Activated CD4-positive, alpha-beta T cell treated with anti-CD3 and anti-CD28 coated beads for 1 hour (primary cell): ENCODE measurements at regions not wholly inside any gene's neighbourhood (a gene's known extent, or its start where the extent isn't known, plus 50 kb on each side); places are given as distances from the start of the nearest gene placed in this dataset.

Experiments
- DNase-seq: peaks from one replicate; pipeline ENCODE4 v3.0.0-alpha.2; 2020

DNA sequence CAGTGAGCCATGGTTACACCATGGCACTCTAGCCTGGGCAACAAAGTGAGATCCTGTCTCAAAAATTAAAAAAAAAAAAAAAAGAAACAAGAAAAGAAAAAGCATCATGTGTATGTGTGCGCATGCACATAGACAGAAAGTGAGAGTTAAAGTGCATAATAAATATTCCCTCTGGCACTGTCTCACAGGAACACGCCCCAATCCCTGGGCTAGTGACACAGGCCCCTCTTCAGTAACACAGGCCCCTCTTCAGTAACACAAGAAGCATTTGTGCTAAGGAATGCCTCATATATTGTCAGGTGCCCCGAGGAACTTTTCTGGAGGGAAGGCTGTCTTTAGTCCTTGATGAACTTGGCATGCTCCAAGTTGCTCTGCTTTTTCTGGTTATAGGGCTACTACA is 57.5 kb downstream of the RPL27A start:
- DNase-seq: no peak

DNA sequence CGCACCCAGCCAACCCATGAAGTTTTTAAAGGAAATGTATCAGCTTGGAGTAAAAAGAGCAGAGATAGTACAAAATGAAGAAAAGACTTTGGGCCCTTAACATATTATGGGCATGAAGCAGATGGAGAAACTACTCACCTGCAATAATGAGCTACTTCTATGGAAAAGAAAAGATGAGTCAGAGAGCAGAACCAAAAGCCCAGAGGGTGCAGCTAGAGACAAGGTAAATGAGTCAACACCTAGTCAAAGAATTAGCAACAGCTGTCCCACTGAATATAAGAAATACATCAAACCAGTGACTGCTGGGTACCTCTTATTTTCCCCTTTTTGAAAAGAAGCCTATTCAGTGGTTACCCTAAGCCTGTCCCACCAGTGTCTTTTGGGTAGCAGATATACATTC is 61.8 kb downstream of the RPL27A start:
- DNase-seq: no peak

DNA sequence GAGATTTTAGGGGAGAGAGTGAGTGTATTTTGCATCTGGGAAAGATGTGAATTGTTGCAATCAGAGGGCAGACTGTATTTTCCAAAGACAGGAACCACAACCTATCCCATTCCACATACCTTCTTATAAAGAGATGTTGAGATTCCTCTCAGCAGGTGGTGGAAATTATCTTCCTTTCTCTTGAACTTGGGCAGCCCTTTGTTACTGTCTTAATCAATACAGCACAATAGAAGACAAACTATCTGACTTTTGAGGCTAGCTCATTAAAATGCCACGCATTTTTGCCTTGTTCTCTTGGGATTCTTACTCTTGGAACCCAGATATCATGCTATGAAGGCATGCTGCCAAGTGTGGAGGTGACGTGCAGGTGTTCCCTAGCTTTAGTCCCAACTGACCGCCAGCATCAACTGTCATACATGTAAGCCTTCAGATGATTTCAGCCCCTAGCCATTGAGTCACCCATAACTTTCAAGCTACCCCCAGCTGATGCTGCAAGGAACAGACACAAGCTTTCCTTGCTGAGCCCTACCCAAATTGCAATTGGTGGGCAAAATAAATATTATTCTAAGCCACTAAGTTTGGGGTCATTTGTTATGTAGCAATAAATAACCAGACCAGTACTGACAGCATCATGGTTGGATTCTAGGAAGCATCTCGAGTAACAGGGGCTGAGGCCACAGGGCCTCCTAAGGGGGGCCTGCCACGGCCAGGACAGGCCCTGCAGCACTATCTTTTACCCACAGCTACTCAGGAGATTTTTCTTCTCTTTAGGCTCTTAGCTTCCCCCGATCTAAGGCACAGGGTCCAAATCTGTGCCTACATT is 63.0 kb downstream of the RPL27A start:
- no peak for DNase-seq

DNA sequence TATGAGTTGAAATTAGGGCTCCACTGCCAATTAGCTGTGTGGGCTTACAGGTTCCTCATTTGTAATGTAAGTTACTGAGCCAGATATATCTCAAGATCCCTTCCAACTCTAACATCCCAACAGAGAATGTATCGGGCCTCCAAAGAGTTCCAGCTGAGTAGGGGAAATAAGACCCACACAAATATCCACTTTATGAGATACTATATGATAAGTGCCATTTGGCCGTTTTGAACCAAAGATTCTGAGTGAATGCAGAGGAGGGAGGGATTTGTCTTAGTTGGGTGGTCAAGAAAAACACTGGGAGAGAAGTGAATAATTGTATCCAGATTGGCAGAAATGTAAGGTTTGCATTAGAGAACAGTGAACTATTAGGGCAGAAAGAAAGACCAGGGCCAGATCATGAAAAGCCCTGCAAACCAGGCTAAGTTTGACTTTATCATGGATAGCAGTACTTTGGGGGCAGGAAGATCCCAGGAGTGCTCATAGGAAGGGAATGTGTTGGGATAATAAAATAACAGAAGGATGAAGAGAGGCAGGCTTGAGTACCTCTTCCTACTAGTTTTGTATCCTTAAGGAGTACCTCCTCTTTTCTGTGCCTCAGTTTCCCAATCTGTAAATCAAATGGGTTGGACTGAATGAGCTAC is 63.9 kb downstream of the RPL27A start:
- no peak for DNase-seq

DNA sequence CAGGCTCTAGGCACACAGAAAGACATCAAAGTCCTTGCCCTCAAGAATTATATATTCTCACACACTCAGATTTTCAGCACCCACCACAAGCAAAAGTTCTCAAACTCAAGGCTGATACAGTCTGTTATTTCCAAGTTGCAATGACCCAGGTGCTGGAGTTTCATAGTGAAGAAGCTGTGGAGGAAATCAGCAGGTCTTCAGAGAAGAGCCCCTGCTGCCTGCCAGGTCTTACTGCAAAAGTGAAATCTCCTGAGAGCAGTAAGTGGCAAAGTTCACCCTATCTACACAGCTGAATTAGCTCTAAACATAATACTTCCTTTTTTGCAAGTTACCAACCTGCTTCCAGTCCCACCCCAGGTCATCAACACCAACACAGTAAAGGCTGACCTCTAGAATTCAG is 64.6 kb downstream of the RPL27A start:
- DNase-seq: no peak

DNA sequence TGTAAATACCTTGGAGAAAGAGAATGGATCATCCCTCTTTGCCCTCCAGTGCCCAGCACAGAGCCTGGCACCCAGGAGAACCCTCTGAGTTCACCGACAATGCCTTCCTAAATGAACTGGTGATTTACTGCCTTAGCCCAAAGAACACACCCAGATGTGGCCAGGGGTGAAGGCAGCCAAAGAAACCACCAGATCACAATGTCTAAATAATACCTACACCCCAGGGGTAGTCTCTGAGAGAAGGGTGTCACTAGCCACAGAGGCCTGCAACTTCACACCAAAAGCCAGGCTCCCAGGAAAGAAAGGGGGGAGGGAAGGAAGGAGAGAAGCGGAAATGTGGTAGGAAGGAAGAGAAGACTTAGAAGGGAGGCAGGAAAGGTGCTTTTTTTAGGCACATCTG is 65.7 kb downstream of the RPL27A start:
- DNase-seq: no peak

DNA sequence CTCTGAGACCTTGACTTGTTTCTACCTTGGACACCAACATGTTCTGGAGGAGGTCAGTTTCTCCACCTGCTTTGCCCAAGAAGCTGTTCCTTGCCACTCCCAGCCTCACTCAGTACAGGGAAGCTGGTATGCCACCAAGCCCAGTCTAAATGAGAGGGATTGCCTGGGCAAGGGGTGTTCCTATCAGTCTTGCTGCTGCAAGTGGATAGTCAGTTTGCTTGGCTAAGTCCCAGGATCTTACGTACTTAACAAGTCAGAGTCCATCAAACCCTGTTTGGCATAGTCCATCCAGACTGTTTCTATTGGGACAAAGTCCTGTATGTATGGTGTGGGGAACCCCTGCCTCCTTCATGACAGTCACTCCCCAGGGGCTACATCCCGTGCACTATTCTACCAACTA is 66.6 kb downstream of the RPL27A start:
- DNase-seq: no peak

DNA sequence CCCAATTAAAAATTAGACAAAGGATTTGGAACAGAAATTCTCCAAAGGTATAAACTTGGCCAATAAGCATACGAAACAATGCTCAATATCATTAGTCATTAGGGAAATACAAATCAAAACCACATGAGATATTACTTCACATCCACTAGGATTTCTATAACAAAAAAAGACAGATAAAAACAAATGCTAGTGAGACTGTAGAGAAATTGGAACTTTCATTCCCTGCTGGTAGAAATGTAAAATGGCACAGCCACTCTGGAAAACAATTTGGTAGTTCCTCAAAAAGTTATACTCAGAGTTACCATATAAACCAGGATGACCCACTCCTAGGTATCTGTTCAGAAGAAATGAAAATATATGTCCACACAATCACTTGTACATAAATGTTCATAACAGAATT is 71.6 kb downstream of the RPL27A start:
- DNase-seq: no peak

DNA sequence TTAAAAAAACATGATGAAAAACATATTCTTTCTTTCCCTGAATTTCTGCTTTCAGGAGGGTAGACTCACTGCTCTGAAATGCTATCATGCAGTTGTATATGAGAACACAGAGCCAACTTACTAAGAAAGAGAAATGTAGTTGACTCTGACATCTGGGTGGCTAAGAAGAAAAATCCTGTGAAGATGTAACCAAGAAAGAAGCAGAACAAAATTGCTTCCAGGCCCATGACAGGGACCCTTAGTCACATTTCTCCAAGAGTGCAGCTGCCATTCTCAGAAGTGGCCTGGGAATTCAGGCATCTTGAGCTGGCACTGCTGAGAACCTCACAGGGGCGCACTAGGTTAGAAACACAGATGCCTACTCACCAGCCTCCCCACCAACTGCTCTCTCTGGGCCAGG is 73.6 kb downstream of the RPL27A start:
- no peak for DNase-seq

DNA sequence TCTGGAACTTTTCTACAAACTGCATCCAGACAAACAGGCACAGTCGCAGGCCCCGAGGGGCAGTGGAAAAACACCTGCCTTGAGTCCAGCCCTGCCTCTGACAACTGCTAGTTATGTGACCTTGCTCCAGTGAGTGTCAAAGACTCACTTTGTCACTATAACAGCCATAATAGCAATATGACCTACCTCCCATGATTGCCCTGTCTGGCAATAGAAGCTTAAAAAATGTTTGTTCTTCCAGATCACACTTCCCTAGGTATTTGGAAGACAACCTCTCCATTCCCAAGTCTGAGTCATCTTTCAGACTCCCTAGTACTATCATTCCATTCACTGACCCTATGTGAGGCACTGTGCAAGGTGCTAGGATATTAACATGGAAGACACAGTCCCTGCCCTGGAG is 74.5 kb downstream of the RPL27A start:
- no peak for DNase-seq

DNA sequence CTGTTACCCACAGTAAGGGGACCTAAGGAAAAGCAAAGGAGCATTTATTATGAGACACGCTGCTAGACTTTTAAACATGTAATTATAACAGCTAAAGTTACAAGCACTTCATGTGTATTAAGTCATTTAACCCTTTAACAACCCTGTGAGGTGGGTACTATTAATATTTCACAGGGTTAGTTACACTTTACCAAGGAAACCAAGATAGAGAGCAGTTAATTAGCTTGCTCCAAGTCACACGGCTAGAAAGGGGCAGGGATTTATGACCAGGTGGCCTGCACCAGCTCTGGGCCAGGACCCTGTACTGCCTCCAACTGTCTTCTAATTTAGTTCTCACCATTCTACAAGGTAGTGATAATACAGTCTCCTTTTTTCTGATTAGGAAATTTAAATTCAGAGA is 74.9 kb downstream of the RPL27A start:
- no peak for DNase-seq

DNA sequence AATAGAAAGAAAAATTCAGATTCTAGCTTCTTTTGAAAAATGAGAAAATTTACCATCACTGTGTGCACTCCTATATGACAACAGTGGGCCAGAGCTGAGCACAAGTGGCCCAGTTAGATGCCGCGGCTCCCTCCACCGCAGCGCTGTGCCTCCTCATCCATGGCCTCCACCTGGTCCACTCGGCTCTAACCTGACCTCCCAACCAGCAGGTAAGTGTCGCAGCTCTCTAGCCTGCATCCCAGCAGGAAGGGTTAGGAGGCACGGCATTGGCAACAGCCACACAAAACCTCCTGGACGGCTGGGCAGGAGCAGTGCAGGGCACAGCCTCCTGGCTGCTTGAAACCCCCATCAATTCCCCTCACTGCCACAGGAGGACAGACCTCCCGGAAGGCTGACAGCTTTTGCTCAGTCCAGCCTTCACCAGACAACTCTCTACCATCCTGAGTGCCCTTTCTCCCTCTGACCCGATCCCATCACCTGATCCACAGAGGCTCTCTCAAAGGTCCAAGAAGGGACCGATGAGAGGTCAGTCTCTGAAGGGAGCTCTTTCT is 76.1 kb downstream of the RPL27A start:
- DNase-seq: no peak

DNA sequence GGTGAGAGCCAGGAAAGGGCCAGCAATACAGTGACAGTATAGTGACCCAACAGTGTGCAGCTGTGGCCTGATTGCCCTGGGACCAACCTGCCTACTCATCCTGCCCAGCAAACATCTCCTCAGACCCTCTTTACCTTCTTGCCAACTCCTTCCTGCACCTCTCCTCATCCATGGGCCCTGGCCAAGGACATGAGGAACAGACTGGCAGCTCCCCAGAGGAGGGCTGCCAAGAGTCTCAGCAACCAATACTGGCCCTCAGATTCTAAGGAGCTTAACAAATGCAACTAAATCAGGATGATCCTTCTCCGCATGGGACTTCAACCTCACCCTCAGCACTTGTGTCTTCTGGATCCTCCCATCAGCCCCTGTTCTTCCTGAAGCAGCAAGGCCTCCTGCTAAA is 77.0 kb downstream of the RPL27A start:
- DNase-seq: no peak

DNA sequence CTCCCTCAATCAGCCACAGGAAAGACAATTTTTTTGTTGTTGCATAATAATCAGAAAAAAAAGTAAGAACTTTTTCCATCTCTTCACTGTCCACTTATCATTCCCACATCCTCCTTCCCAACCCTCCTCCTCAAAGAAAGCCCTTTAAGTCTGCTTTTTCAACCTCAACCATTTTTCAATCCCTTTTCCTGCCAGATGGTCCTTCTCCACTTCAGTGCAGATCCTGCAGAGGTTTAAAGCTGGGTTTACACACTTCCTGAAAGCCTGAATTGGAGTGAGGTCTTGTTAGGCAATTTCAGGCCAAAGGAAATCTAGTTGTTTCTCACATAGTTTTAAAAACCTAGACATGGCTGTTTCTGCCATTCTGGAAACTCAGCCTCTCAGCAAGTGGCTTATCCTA is 78.3 kb downstream of the RPL27A start:
- no peak for DNase-seq

DNA sequence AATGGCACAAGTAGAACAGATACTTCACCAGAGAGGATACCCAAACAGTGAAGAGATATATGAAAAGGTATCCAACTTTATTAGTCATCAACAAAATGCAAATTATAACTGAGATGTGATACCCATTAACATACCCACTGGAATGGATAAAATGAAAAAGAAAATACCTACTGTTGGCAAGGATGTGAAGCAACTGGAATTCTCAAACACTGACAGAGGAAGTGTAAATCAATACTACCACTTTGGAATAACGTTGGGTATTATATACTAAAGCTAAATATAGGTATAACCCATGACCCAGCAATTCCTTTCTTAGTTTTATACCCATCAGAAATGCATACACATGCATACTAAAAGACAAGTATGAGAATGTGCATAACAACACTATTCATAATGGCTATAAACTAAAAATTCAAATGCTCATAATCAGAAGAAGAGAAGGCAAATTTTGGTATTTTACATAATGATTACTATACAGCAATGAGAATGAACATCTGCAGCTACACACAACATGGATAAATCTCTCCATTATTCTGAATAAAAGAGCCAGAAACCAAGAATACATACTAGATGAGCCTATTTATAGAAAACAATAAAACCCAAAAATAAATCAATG is 80.6 kb downstream of the RPL27A start:
- no peak for DNase-seq

DNA sequence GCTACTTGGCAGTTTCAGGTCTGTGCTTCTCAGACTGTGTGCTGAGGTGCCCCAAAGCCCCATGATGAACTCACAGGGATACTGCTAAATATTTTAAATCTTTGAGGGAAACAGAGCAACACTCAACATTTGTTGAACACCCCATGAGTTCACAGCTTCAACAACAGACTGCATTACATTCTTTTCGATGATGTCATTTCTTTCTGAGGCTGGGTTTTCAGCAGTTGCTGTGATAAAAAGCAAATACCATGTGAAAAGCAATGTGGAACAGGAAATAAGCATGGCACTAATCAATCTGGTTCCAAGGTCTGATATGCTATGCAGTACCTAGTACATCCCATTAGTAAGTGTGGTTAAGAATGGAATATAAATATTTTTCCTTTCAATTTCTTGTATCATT is 82.7 kb downstream of the RPL27A start:
- DNase-seq: no peak

DNA sequence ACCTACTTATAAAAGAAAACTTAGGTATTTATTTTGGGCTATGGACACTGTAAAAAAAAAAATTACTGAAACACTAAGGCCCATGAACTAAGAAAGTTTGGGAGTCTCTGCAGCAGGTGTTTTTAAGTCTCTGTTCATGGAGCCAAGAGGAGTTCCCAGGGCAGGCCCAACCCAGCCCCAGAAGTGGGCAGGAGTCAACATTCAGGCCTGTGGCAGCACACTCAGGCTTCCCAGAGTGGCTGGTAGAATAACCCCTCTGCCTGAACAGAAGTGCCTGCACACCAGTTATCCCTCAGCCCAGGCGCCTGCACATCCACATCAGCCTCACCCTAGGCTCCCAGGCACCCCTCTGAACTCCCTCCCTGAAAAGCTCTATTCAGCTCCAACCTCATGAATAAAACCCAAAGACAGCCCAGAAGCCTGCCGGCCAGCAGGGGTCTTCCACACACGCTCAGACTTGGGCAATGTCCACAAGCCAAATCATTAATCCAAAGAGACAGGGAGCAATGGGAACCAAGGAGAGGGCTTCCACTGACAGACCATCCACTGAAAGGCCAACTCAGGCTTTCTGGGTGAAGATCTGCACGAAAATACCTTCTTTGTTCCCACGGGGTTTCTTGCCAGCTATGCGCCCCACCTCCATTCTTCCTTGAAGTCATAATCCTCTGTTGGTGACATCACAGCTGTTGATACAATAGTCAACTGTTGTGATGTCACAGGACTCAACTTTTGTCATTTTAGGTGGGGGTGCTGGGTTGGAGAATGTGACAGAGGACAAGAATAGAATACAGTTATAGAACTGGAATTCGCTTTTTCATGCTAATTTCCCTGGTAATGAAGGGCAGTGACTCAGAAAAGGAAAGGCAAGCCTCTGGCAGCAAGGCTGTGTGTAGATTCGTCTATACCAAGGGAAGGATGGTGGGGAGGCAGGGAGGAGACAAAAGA is 83.7 kb downstream of the RPL27A start:
- DNase-seq: no peak

DNA sequence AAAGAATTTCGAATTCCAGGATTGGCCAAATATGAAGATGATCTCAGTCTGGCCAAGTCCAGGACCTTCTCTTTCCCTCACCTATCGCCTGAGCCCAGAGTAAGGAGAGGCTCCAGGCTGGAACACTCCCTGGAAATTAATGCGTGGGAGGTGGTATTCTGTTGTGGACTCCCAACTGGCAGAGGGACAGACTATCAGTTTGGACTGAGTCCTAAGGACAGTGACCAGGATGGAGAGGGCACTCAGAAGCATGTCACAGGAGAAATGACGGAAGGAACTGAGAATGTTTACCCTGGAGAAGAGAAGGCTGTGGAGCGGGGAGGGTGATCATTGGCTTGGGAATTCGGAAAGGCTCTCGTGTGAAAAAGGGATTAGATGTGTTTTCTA is 84.4 kb downstream of the RPL27A start:
- DNase-seq: no peak

DNA sequence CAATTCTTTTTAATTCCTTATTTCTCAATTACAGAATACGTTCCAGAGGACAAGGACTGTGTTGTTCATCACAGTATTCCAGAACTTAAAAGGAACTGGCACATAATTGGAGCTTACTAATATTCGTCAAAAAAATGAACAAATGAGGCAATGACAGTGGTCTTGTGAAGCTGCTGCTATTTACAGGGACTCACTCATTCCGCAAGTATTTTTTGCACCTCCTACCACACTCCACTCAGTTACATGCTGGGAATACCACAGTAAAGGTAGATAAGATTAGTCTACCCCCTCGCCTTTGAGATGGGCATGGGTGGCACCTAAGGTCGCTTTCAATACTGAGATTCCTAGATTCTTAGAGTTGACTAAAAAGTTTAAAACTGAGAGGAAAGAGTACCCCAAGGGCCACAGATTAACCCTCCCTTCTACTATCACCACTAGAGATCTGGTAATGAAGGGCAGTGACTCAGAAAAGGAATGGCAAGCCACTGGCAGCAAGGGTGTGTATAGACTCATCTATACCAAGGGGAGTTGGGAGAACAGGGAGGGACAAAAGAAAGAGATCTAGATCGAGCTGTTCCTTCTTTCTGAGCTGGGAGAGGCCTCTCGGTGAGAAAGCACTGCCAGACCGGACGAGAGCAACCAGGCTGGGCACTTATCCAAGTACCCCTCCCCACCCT is 85.0 kb downstream of the RPL27A start:
- DNase-seq: no peak

DNA sequence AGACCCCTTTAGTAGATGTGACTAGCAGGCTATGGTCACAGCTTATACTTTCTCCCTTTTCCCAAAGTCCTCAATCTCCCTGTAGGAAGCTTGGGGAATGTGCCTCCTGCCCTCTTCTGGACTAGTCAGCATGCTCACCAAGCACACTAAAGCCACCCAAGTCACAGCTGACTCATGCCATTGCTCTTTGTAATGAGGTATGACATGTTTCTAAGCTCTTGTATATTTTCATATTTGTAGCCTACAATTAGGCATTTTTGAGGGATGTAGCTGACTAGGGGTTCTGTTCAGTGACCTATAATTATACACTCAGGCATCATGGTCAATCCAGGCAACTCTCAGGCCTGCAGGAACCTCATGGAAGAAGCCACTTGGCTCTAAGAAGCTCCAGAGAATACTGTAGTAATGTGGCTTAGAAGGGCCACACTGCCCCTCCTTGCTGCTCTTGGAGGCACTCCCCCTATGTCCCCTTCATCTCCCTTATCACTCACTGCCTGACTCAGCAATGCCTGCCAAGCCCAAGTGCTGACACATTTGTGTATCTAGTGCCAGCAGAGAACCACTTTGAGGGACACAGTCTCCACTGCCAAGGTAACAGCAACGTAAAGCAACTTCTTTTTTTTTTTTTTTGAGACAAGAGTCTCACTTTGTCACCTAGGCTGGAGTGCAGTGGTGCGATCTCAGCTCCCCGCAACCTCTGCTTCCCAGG is 86.2 kb downstream of the RPL27A start:
- DNase-seq: no peak
